ENCODE measurements at regions not wholly inside any gene's neighbourhood (a gene's known extent, or its start where the extent isn't known, plus 50 kb on each side); places are given as distances from the start of the nearest gene placed in this dataset.
A peak's percentile ranks its signal among the peaks of the same experiment; 100 is the strongest.

DNA sequence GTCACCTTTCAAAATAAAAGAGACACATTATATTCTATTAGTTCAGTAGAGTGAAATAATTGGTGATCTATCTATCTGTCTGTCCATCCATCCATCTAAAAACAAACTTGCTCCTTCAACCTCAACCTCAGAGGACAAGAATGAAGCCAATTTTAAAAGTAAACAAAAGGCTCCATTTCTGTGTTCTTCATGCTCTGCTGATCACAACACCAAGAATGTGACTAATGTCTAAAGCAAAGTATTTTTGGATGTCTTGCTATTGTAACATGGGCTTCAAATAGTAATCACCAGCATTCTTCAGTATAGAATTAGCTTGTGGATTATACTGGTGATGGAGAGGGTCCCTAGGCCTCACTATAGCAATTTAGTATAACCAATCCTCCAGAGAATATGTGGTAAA, 1304.4 kb downstream of the MAT2B start:
- no peak for DNase-seq (ENCODE audit: low read depth)

DNA sequence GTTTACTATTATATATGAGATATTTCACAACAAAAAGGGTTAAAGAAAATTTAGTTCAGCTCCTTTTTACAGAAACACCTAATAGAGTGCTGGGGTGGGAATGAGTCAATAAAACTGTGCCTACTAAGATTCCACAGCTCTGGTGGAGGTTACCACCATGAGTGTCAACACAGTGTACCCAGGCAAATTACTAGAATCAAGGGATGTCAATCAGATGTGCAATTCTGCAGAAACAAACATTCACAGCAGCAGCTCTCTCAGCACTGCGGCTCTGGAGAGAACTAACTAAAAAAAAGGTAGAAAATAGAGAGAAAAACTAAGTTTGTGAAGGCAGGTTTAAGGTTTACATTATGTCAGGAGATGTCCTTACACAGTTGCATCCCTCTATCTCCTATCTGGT, 1313.0 kb downstream of the MAT2B start:
- no peak for DNase-seq (ENCODE audit: low read depth)

- DNase-seq (ENCODE audit: low read depth): no peak
These were observed 1319.3 kb downstream of the MAT2B start for GRCh38 chr5:164824671-164825070.

DNA sequence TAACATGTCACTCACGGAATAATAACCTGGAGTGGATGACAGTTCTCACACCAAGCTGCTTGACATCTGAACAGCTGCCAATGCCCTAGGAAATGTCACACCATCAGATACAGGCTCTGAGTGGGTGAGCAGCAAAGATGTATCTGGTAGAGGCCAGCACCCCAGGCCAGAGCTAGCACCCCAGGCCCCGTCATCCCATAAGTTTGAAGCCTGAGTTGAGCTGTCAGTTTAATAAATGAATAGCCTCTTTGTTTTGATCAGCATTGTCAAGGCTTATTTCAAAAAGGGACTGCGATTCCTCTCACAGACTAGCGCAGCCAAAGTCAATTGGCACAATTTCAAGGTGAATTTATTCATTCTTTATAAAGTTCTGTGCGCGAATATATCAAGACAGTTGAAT, 1327.1 kb downstream of the MAT2B start:
- DNase-seq (ENCODE audit: low read depth): no peak

DNA sequence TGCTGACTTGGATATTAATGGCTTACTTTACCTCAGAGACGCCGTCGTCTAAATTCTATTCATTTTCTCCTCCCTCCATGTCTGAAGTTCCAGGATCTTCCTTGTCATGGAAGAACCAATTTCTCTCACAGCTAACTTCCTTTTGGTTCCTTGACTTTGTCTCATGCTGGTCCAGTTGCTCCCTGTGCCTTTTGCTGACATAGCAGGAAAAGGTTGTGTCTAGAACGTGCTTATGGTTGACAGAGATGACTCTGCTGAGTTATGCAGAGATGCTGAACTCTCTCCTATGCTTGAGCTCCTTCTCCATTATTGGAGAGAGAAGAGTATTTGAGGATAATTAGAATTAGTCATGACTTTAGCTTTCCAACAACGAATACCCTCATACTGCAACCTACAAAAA, 1338.9 kb downstream of the MAT2B start:
- DNase-seq (ENCODE audit: low read depth): no peak

DNA sequence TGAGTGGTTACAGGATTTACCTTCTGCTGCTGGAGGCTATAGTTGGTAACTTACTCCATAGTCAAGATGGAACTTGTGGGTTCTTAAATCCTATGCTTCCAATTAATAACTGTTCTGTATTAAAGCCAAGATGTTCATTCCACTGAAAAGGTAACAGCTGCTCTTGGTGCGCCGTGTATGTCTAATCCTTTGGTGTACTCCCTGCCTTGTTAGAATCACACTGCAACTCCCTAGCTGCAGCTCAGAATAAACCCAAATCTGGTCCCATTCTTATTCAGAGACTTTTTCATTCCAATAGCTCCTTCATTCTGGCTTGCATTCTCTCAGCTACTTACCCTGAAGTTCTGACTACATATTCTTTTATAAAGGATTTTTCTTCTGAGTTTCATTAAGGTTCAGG, 1355.5 kb downstream of the MAT2B start:
- DNase-seq (ENCODE audit: low read depth): no peak

- DNase-seq (ENCODE audit: low read depth): no peak
These were observed 1356.2 kb downstream of the MAT2B start for GRCh38 chr5:164861610-164862009.

DNA sequence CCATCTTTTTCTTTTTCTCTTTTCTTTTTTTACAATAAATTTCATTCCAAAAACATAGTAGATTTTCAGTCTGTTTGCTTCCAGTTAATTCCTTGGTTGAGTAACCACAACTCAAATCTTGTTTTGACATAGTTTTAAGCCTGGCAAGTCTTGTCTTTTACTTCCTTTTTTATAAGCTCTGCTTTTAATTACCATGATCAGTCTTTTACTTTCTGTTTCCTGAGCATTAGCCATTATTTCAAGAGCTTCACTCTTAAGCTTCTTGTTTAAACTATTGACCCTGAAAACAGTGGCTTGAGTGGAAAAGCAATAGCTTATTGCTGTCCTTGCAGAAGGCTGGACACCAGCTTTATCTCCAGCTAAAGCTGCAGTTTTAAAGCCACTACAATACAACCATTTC, 1363.3 kb downstream of the MAT2B start:
- DNase-seq (ENCODE audit: low read depth): no peak

DNA sequence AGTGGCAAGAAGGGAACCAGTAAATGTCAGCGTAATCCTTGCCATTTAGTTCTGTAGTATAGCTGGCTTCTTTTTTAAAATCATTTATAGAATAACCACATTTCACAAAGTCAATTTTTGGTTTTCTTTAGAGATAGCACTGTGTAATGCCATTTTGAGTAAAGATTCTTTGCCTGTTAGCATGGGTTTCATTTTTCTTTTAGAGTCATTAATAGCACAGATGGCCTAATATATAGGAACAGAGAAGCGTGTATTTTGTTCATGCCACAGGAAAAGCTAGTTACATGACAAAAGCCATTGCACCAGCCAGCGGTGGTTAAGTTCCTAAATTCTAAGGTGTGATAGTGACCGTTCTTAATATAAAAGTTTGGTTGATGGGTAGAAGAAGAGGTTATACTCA, 1363.9 kb downstream of the MAT2B start:
- DNase-seq (ENCODE audit: low read depth): no peak

DNA sequence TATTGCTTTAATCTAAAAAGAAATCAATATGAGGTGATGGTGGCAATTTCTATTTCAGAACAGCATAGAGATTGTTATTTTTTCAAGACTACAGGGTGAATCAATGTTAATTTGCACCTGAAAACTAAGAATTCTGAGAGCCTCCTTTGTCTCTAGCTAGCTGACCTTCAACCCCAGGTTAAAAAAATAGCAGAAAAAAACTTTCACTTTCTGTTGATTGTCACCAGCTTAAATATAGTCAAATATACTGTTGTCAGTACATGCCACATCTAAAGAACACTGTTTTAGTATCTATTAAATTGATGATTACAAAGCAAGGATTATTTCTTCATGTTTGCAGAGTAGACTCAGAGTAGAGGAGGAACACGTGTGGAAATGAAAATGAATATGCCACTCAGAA, 1371.4 kb downstream of the MAT2B start:
- no peak for DNase-seq (ENCODE audit: low read depth)

GRCh38 chr5:164881442-164881841, 1376.0 kb downstream of the MAT2B start:
- DNase-seq (ENCODE audit: low read depth): no peak

DNA sequence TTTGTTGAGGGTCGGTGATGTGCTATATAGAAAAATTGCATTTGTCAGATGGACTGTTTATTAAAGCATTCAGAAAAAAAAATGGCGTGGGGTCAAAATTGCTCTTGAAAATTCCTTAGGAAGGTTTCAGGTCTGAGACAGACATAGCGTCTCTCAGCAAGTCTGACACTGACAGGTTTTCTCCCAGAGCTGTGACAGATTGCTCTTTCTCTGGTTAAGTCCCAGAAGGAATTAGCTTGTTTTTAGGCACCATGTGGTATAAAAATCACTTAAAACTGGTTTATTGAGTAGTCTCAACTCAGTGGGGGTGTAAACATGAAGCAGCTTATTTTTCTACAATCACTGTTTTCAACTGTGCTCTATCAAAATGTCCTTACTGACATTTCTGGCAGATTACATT, 1379.8 kb downstream of the MAT2B start:
- DNase-seq (ENCODE audit: low read depth): no peak

GRCh38 chr5:164893071-164893470, 1387.7 kb downstream of the MAT2B start:
- DNase-seq (ENCODE audit: low read depth): no peak

DNA sequence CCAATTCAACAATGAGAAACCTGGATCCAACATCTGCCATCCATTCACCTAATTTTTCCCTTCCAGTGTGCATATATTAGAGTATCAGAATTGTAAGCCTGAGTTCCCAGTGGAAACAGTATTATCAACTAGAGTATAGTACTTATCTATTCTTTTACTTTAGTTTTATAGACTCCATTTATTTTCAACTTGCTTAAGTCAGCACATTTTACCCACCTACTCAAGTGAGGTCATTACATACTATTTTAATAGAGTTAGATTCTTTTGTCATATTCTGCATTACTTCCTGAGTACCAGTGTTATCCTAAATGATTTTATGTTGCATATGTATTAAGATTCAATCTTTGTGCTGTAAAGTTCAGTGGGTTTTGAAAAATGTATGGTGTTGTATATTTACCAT, 1393.3 kb downstream of the MAT2B start:
- DNase-seq (ENCODE audit: low read depth): no peak

- DNase-seq (ENCODE audit: low read depth): no peak
These were observed 1404.3 kb downstream of the MAT2B start for GRCh38 chr5:164909673-164910072.

GRCh38 chr5:164921722-164922121, 1416.3 kb downstream of the MAT2B start:
- no peak for DNase-seq (ENCODE audit: low read depth)

DNA sequence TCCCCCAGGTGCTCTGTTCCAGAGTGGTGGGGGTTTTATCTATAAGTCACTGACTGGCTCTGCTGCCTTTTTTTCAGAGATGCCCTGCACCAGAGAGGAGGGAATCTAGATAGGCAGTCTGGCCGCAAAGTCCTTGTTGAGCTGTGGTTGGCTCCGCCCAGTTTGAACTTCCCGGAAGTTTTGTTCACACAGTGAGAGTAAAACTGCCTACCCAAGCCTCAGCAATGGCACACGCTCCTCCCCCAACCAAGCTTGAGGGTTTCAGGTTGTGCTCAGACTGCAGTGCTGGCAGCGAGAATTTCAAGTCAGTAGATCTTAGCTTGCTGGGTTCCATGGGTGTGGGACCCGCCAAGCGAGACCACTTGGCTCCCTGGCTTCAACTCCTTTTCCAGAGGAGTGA, 1428.6 kb downstream of the MAT2B start:
- peak; percentile 32 for DNase-seq (ENCODE audit: low read depth)

DNA sequence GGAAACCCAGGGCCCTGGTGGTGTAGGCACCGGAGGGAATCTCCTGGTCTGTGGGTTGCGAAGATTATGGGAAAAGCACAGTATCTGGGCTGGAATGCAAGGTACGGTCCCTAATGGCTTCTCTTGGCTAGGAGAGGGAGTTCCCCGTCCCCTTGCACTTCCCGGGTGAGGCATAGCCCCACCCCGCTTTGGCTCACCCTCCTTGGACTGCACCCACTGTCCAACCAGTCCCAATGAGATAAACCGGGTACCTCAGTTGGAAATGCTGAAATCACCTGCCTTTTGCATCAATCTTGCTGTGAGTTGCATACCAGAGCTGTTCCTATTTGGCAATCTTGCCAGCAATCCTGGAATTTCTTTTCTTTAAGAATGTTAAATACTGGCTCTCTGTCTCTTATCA, 1429.1 kb downstream of the MAT2B start:
- DNase-seq (ENCODE audit: low read depth): peak; percentile 2

GRCh38 chr5:164941132-164941531, 1435.7 kb downstream of the MAT2B start:
- DNase-seq (ENCODE audit: low read depth): no peak

DNA sequence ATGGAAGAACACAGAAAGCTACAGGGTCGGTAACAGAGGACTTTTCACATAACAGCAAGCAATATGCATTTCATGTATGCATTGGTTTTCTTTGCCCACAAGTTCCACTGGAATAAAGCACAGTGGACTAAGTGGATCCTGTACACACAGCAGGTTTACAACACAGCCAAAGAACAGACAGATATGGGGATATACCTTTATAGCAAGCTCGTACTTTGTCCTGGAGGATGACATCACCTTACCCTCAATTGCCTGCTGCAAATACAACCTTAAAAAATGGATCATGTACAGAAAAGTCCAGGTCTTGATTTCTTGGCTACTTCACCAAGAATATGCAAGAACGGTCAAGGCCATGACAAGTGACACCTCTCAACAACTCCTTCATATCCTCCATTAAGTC, 1445.5 kb downstream of the MAT2B start:
- no peak for DNase-seq (ENCODE audit: low read depth)

DNA sequence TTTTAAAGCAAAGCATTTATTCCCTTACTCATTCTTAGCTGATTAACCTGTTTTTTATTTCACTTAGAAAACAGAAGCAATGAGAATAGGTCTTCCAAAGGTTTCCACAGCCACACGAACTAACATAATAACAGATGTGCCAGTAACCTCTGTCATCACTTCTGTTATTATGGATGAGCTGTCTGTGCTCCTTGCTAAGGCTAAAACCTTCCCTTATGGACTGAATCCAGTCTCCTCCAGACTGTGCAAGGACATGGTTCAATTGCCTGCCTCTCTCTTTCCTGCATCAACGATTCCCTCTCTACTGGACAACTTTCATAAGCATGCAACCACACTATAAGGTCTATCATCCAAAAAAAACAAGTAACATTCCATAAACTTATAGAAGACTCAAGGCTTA, 1446.2 kb downstream of the MAT2B start:
- no peak for DNase-seq (ENCODE audit: low read depth)

GRCh38 chr5:164958688-164959087, 1453.3 kb downstream of the MAT2B start:
- DNase-seq (ENCODE audit: low read depth): no peak

GRCh38 chr5:164959761-164960160, 1454.3 kb downstream of the MAT2B start:
- DNase-seq (ENCODE audit: low read depth): no peak

- no peak for DNase-seq (ENCODE audit: low read depth)
These were observed 1457.0 kb downstream of the MAT2B start for GRCh38 chr5:164962329-164962961.

GRCh38 chr5:164966611-164967010, 1461.2 kb downstream of the MAT2B start:
- no peak for DNase-seq (ENCODE audit: low read depth)
